PFSK-1 (cell line): ENCODE measurements at regions not wholly inside any gene's neighbourhood (a gene's known extent, or its start where the extent isn't known, plus 50 kb on each side); places are given as distances from the start of the nearest gene placed in this dataset.

ENCODE experiments used
- POLR2AphosphoS5 ChIP-seq: IDR thresholded peaks from 2 replicates; pipeline ENCODE4 v1.6.1; 2012; ENCODE audit warnings: low read depth, mild to moderate bottlenecking, control low read depth, low read length, moderate library complexity
- TAF1 ChIP-seq: IDR thresholded peaks from 2 replicates; pipeline ENCODE4 v1.6.1; 2012; ENCODE audit warnings: low read length, control low read depth, borderline replicate concordance; ENCODE audit not compliant: insufficient read depth

DNA sequence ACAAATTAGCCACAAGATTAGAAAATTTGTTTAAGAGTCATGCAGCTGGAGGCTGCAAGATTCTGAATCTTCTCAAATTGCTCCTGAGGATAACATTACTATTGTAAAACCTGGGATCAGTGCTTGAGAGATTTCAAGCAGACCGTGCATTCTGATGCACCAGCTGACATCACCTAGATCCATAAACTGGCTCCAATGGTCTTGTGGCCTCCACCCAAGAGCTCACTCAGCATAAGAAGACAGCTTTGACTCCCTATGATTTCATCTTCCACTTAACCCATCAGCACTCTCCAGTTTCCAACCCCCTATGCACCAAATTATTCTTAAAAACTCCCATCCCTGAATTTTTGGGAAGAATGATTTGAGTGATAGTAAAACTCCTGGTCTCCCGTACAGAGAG, 1007.9 kb upstream of the TENM4 start:
- no peak for TF ChIP-seq TAF1
- TF ChIP-seq POLR2AphosphoS5, result no peak
